GM18517 (cell line): ENCODE measurements at regions not wholly inside any gene's neighbourhood (a gene's known extent, or its start where the extent isn't known, plus 50 kb on each side); places are given as distances from the start of the nearest gene placed in this dataset.
"Not testable (repeated sequence)": the region's sequence is repeated elsewhere in the genome, so short reads cannot be mapped to it uniquely, and the experiment has no call there.

ENCODE experiments used
- ATAC-seq: cut with Tn5 transposase; IDR thresholded peaks from one replicate; pipeline ENCODE4 v1.9.1; 2021; ENCODE audit warnings: mild to moderate bottlenecking, moderate library complexity; ENCODE audit not compliant: unreplicated experiment

GRCh38 chr5:135143682-135144081, 109.7 kb upstream of the PITX1 start:
- not testable (repeated sequence) for ATAC-seq

GRCh38 chr5:135141303-135142268, 107.6 kb upstream of the PITX1 start:
- no peak for ATAC-seq

- ATAC-seq: no peak
Measured at GRCh38 chr5:135140446-135141204, 106.6 kb upstream of the PITX1 start.

- ATAC-seq: no peak
Measured at GRCh38 chr5:135139381-135140134, 105.5 kb upstream of the PITX1 start.

- ATAC-seq: no peak
Measured at GRCh38 chr5:135138116-135138850, 104.3 kb upstream of the PITX1 start.

GRCh38 chr5:135137146-135137915, 103.3 kb upstream of the PITX1 start:
- ATAC-seq: no peak

- no peak for ATAC-seq
Measured at GRCh38 chr5:135136546-135136945, 102.5 kb upstream of the PITX1 start.

- ATAC-seq: no peak
Measured at GRCh38 chr5:135135530-135136226, 101.7 kb upstream of the PITX1 start.

GRCh38 chr5:135134691-135135381, 100.8 kb upstream of the PITX1 start:
- ATAC-seq: no peak

- ATAC-seq: no peak
Measured at GRCh38 chr5:135133698-135134515, 99.9 kb upstream of the PITX1 start.

GRCh38 chr5:135133181-135133580, 99.2 kb upstream of the PITX1 start:
- no peak for ATAC-seq

GRCh38 chr5:135131801-135132680, 98.0 kb upstream of the PITX1 start:
- ATAC-seq: no peak

GRCh38 chr5:135130261-135131215, 96.5 kb upstream of the PITX1 start:
- no peak for ATAC-seq

- no peak for ATAC-seq
Measured at GRCh38 chr5:135129307-135129706, 95.3 kb upstream of the PITX1 start.

GRCh38 chr5:135128361-135128760, 94.3 kb upstream of the PITX1 start:
- ATAC-seq: no peak
